GM23248 (cell line): ENCODE measurements at regions not wholly inside any gene's neighbourhood (a gene's known extent, or its start where the extent isn't known, plus 50 kb on each side); places are given as distances from the start of the nearest gene placed in this dataset.
"Not testable (repeated sequence)": the region's sequence is repeated elsewhere in the genome, so short reads cannot be mapped to it uniquely, and the experiment has no call there.

Experiments used
- DNase-seq: peaks from one replicate; pipeline ENCODE4 v3.0.0-alpha.2; 2015
- H2AFZ ChIP-seq: fragments of 200-600 bp; sonication (generic); 2 replicates; pipeline ENCODE4 v1.6.1; 2016; ENCODE audit warnings: antibody characterized with exemption
- H3F3A ChIP-seq: fragments of 200-600 bp; sonication (generic); 2 replicates; pipeline ENCODE4 v1.6.1; 2016; ENCODE audit warnings: mild to moderate bottlenecking, antibody characterized with exemption, mixed run types; ENCODE audit not compliant: insufficient read depth
- H3K27ac ChIP-seq: fragments of 200-600 bp; sonication (generic); 2 replicates; pipeline ENCODE4 v1.5.1; 2016; ENCODE audit warnings: mild to moderate bottlenecking
- H3K27me3 ChIP-seq: fragments of 200-600 bp; sonication (generic); replicated peaks from 2 replicates; pipeline ENCODE4 v1.6.1; 2016; ENCODE audit warnings: mild to moderate bottlenecking; ENCODE audit not compliant: insufficient read depth
- H3K36me3 ChIP-seq: fragments of 200-600 bp; sonication (generic); 2 replicates; pipeline ENCODE4 v1.6.1; 2016; ENCODE audit warnings: low read depth, mild to moderate bottlenecking
- H3K4me1 ChIP-seq: fragments of 200-600 bp; sonication (generic); 2 replicates; pipeline ENCODE4 v1.6.1; 2016; ENCODE audit warnings: mild to moderate bottlenecking; ENCODE audit not compliant: insufficient read depth
- H3K4me2 ChIP-seq: fragments of 200-600 bp; sonication (generic); one replicate; pipeline ENCODE4 v1.6.1; 2016; ENCODE audit warnings: mild to moderate bottlenecking; ENCODE audit not compliant: unreplicated experiment
- H3K4me3 ChIP-seq: fragments of 200-600 bp; sonication (generic); 2 replicates; pipeline ENCODE4 v1.5.1; 2016; ENCODE audit warnings: mild to moderate bottlenecking
- H3K79me2 ChIP-seq: fragments of 200-600 bp; sonication (generic); 2 replicates; pipeline ENCODE4 v1.6.1; 2016; ENCODE audit warnings: mild to moderate bottlenecking; ENCODE audit not compliant: insufficient read depth
- H3K9ac ChIP-seq: fragments of 200-600 bp; sonication (generic); 2 replicates; pipeline ENCODE4 v1.6.1; 2016; ENCODE audit warnings: mild to moderate bottlenecking
- H3K9me2 ChIP-seq: fragments of 200-600 bp; sonication (generic); 2 replicates; pipeline ENCODE4 v1.6.1; 2016; ENCODE audit warnings: mixed run types, mild to moderate bottlenecking, moderate library complexity; ENCODE audit not compliant: insufficient read depth
- H3K9me3 ChIP-seq: fragments of 200-600 bp; sonication (generic); one replicate; pipeline ENCODE4 v1.6.1; 2017; ENCODE audit warnings: low read depth
- H4K20me1 ChIP-seq: fragments of 200-600 bp; sonication (generic); 2 replicates; pipeline ENCODE4 v1.6.0; 2016; ENCODE audit not compliant: insufficient read depth
- EZH2 ChIP-seq: fragments of 200-600 bp; sonication (generic); IDR thresholded peaks from 2 replicates; pipeline ENCODE4 v1.6.1; 2018; ENCODE audit warnings: antibody characterized with exemption, mild to moderate bottlenecking; ENCODE audit not compliant: insufficient read depth, poor library complexity, severe bottlenecking
- EZH2phosphoT487 ChIP-seq: fragments of 200-600 bp; sonication (generic); IDR thresholded peaks from 2 replicates; pipeline ENCODE4 v1.6.1; 2018; ENCODE audit warnings: antibody characterized with exemption, moderate library complexity, mild to moderate bottlenecking, low read depth; ENCODE audit not compliant: insufficient read depth
- WGBS, 2 experiments: methylation state at CpG; one replicate each; pipeline ENCODE4 v1.1.6; 2015 to 2017; ENCODE audit warnings: low lambda C conversion rate in 2 of 2, low coverage in 1 of 2; ENCODE audit errors: missing lambda C conversion rate in 2 of 2; 5-methylcytosine and 5-hydroxymethylcytosine counted together
- in situ Hi-C: fragments of 300-500 bp; cut with MboI; formaldehyde crosslinking; loops from 2 replicates; pipeline ENCODE4 v1.15.0; 2020

- no peak overlapping the region for H3K4me2 ChIP-seq
- no peak for TF ChIP-seq EZH2
- no peak for TF ChIP-seq EZH2phosphoT487
- no peak for DNase-seq
- H3K27ac ChIP-seq: no peak overlapping the region
- H3K4me1 ChIP-seq: no peaks in the 10 kb centered on the region
- H3K9me2 ChIP-seq: no peaks in the 10 kb centered on the region
- in situ Hi-C loops: no loop called here
- no peak overlapping the region for H2AFZ ChIP-seq
- H4K20me1 ChIP-seq: no peaks in the 10 kb centered on the region
- H3K9me3 ChIP-seq: no peaks in the 10 kb centered on the region
- H3K36me3 ChIP-seq: no peaks in the 10 kb centered on the region
- H3K9ac ChIP-seq: no peak overlapping the region
- H3K4me3 ChIP-seq: no peak overlapping the region
- no peaks in the 10 kb centered on the region for H3K27me3 ChIP-seq
- no peaks in the 10 kb centered on the region for H3K79me2 ChIP-seq
- WGBS, 2 experiments: 9 to 20% methylated on average over 6 of the region's 6 CpGs
- no peaks in the 10 kb centered on the region for H3F3A ChIP-seq
Observed at GRCh38 chr10:81179805-81180452, 642.2 kb downstream of the SH2D4B start.

GRCh38 chr10:81182296-81182695, 644.6 kb downstream of the SH2D4B start:
- in situ Hi-C loops: no loop called here
- H3K9me3 ChIP-seq: no peaks in the 10 kb centered on the region
- no peak overlapping the region for H3K4me3 ChIP-seq
- no peaks in the 10 kb centered on the region for H4K20me1 ChIP-seq
- H3K4me2 ChIP-seq: no peak overlapping the region
- H3K9me2 ChIP-seq: no peaks in the 10 kb centered on the region
- no peak for TF ChIP-seq EZH2
- no peak for TF ChIP-seq EZH2phosphoT487
- no peaks in the 10 kb centered on the region for H3K79me2 ChIP-seq
- WGBS, 2 experiments: 55 to 57% methylated on average over 13 of the region's 13 CpGs
- H3K36me3 ChIP-seq: no peaks in the 10 kb centered on the region
- H3F3A ChIP-seq: no peaks in the 10 kb centered on the region
- no peaks in the 10 kb centered on the region for H3K4me1 ChIP-seq
- DNase-seq: no peak
- H2AFZ ChIP-seq: no peak overlapping the region
- H3K27ac ChIP-seq: no peak overlapping the region
- H3K27me3 ChIP-seq: no peaks in the 10 kb centered on the region
- no peak overlapping the region for H3K9ac ChIP-seq

- WGBS, 2 experiments: 11% methylated on average over 6 of the region's 6 CpGs
- Histone ChIP-seq H3K36me3 (no peaks in the 10 kb centered on the region), H4K20me1 (no peaks in the 10 kb centered on the region), H3K9ac (no peak overlapping the region), H3K9me2 (no peaks in the 10 kb centered on the region), H3K27me3 (no peaks in the 10 kb centered on the region), H3F3A (no peaks in the 10 kb centered on the region), H3K4me3 (no peak overlapping the region), H3K9me3 (no peaks in the 10 kb centered on the region), H3K4me2 (no peak overlapping the region), H3K79me2 (no peaks in the 10 kb centered on the region), H3K27ac (no peak overlapping the region), H2AFZ (no peak overlapping the region), H3K4me1 (no peaks in the 10 kb centered on the region)
- TF ChIP-seq EZH2phosphoT487 (no peak), EZH2 (no peak)
- no peak for DNase-seq
- in situ Hi-C loops: no loop called here
Observed at GRCh38 chr10:81192221-81192788, 654.6 kb downstream of the SH2D4B start.

GRCh38 chr10:81200801-81201200, 663.1 kb downstream of the SH2D4B start:
- DNase-seq: no peak
- no peaks in the 10 kb centered on the region for H3K4me1 ChIP-seq
- no peaks in the 10 kb centered on the region for H3K9me3 ChIP-seq
- H3K79me2 ChIP-seq: no peaks in the 10 kb centered on the region
- WGBS, 2 experiments: 9 to 12% methylated on average over 2 of the region's 2 CpGs
- in situ Hi-C loops: no loop called here
- no peaks in the 10 kb centered on the region for H3F3A ChIP-seq
- H3K9me2 ChIP-seq: no peaks in the 10 kb centered on the region
- no peak overlapping the region for H3K4me2 ChIP-seq
- no peaks in the 10 kb centered on the region for H4K20me1 ChIP-seq
- no peak overlapping the region for H3K4me3 ChIP-seq
- no peak overlapping the region for H2AFZ ChIP-seq
- no peak overlapping the region for H3K9ac ChIP-seq
- H3K27me3 ChIP-seq: no peaks in the 10 kb centered on the region
- no peaks in the 10 kb centered on the region for H3K36me3 ChIP-seq
- TF ChIP-seq EZH2phosphoT487: no peak
- no peak for TF ChIP-seq EZH2
- H3K27ac ChIP-seq: no peak overlapping the region

- H3K9me2 ChIP-seq, H3F3A ChIP-seq, H2AFZ ChIP-seq, H3K4me1 ChIP-seq, H3K79me2 ChIP-seq, H3K4me2 ChIP-seq, H3K4me3 ChIP-seq, DNase-seq, H3K36me3 ChIP-seq, H3K27me3 ChIP-seq, in situ Hi-C loops, H3K9ac ChIP-seq, H4K20me1 ChIP-seq, H3K27ac ChIP-seq, H3K9me3 ChIP-seq: not testable (repeated sequence)
- WGBS, 2 experiments: 16 to 20% methylated on average over 5 of the region's 5 CpGs
Observed at GRCh38 chr10:81207359-81207758, 667.6 kb upstream of the NRG3 start.
